ENCODE measurements at regions not wholly inside any gene's neighbourhood (a gene's known extent, or its start where the extent isn't known, plus 50 kb on each side); places are given as distances from the start of the nearest gene placed in this dataset.

DNA sequence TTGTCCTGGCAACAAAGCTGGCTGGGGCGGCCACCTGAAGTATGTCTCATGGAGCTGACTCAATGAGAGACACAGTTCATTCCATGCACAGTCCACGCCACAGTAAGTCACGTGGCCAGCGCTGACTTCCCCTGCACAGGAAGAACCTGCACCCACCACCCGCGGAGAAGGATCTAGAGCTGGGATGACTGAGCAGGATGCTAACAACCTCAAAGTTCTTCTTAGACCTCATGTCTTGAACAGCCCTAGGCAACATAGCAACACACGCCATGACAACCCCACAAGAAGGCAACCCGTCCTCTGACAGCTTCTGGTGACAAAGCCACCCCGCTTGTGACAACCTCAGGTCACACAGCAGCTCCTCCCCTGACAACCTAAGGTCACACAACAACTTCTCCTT lies 76.9 kb upstream of the B3GAT1 start:
- TF ChIP-seq, protein P1, sequence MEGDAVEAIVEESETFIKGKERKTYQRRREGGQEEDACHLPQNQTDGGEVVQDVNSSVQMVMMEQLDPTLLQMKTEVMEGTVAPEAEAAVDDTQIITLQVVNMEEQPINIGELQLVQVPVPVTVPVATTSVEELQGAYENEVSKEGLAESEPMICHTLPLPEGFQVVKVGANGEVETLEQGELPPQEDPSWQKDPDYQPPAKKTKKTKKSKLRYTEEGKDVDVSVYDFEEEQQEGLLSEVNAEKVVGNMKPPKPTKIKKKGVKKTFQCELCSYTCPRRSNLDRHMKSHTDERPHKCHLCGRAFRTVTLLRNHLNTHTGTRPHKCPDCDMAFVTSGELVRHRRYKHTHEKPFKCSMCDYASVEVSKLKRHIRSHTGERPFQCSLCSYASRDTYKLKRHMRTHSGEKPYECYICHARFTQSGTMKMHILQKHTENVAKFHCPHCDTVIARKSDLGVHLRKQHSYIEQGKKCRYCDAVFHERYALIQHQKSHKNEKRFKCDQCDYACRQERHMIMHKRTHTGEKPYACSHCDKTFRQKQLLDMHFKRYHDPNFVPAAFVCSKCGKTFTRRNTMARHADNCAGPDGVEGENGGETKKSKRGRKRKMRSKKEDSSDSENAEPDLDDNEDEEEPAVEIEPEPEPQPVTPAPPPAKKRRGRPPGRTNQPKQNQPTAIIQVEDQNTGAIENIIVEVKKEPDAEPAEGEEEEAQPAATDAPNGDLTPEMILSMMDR (IDR thresholded peaks at IDR 0.05) = no peak
- TF ChIP-seq POLR2A (IDR thresholded peaks at IDR 0.05) = no peak

Data from thyroid gland (tissue), 4 donors.